Ovary (tissue), 7 donors: ENCODE measurements at regions not wholly inside any gene's neighbourhood (a gene's known extent, or its start where the extent isn't known, plus 50 kb on each side); places are given as distances from the start of the nearest gene placed in this dataset.

Experiments used
- DNase-seq, 5 donors: peaks; one replicate each; pipeline ENCODE4 v3.0.0-alpha.2; 2019 to 2020
- H3K27ac ChIP-seq, 2 donors: fragments of 200-600 bp; one replicate each; pipeline versions ENCODE4 v1.5.1 to v1.8.0; 2019 to 2022
- H3K27me3 ChIP-seq: fragments of 200-600 bp; one replicate; pipeline ENCODE4 v1.8.0; 2022
- H3K36me3 ChIP-seq: fragments of 200-600 bp; sonication (generic); one replicate; pipeline ENCODE4 v1.5.1; 2019
- H3K4me1 ChIP-seq: one replicate; pipeline ENCODE4 v1.8.1; 2013; ENCODE audit warnings: mild to moderate bottlenecking, moderate library complexity; ENCODE audit not compliant: insufficient read depth
- H3K4me3 ChIP-seq: fragments of 200-600 bp; sonication (generic); one replicate; pipeline ENCODE4 v1.5.1; 2017
- H3K9me3 ChIP-seq, 2 donors: fragments of 200-600 bp in 1 of 2; sonication (generic) in 1 of 2; one replicate each; pipeline versions ENCODE4 v1.5.1 to v1.8.1; 2013 to 2019; ENCODE audit warnings: mild to moderate bottlenecking in 1 of 2, moderate library complexity in 1 of 2
- EP300 ChIP-seq: sonication (generic); formaldehyde crosslinking; IDR thresholded peaks from one replicate; pipeline ENCODE4 v1.6.1; 2017; ENCODE audit warnings: antibody characterized with exemption
- POLR2A ChIP-seq: fragments of 450-650 bp; IDR thresholded peaks from one replicate; pipeline ENCODE4 v1.6.1; 2017; ENCODE audit warnings: antibody characterized with exemption, mild to moderate bottlenecking, moderate library complexity
- WGBS, 3 donors: extraction: QIAGEN DNeasy Blood & Tissue Kit in 1 of 3; methylation state at CpG; one replicate each; pipeline versions ENCODE4 v1.1.5 to v1.1.7; 2013 to 2017; 5-methylcytosine and 5-hydroxymethylcytosine counted together
- intact Hi-C, 4 donors: fragments of 100-400 bp; cut with DNase I; formaldehyde crosslinking; loops; one replicate each; pipeline versions ENCODE4 v1.11.0 to v1.15.1; 2022 to 2023
- TF ChIP-seq, protein P1 (sequence below), 3 donors: fragments of 450-650 bp in 2 of 3; fragments of 200-600 bp in 1 of 3; IDR thresholded peaks; one replicate each; pipeline versions ENCODE4 v1.5.1 to v1.8.0; 2016 to 2022; ENCODE audit warnings: antibody characterized with exemption in 3 of 3, mild to moderate bottlenecking in 1 of 3
- donor health status: DM: no; HTN: no; CAD: no; lungs with moderate emphysema.
- donor health status: DM: no; HTN: no; CAD: no.
- donor health status: Bipolar disorder and iron deficiency.
- donor health status: DM: no; HTN: no; CAD: no.
- donor health status: DM: yes; HTN: yes; CAD: no.

DNA sequence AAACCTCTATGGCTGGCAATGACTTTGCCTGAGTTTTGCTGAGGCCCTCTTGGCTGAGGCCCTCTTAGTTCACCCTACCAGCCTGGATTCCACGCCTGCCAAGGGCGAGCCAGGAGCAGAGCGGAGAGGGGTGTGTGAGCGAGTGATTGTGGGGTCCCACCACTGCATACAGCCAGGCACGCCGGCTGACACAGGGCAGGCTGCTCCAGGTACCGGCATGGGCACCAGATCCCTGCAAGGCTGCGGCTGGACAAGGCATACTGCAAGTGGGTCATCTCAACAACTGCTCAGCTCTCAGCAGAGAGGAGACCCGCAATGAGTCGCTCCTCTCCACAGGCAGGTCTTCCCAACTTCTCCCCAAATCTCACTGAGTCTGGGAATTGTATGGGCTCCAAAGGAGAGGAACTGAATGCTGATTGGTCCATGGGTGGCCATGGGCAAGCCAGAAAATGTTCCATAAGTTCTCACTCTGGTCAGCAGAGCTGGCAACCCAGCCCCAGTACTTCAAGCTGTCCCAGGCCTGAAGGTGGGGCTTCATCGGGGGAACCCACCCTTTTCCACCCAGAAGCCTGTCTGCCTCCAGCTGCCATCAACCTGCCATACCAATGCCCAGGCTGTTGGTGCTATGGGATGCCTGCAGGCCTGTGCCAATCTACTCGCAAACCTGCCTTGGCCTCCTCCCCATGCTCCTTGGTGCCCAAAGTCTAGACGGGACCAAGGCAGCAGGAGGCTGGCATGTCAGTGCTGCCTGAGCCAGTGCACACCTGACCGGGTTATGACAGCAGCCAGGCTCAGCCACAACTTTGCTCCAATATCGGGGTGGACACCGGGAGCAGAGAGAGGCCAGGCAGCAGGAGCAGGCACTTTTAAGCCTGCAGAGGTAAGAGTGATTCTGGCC is 1273.6 kb upstream of the GBE1 start:
- no peak for DNase-seq
- 96% methylated on average over 16 of the region's 16 CpGs for WGBS, 3 donors
- H3K4me3 ChIP-seq: no peak overlapping the region
- no peak overlapping the region for H3K27ac ChIP-seq
- TF ChIP-seq, protein P1, sequence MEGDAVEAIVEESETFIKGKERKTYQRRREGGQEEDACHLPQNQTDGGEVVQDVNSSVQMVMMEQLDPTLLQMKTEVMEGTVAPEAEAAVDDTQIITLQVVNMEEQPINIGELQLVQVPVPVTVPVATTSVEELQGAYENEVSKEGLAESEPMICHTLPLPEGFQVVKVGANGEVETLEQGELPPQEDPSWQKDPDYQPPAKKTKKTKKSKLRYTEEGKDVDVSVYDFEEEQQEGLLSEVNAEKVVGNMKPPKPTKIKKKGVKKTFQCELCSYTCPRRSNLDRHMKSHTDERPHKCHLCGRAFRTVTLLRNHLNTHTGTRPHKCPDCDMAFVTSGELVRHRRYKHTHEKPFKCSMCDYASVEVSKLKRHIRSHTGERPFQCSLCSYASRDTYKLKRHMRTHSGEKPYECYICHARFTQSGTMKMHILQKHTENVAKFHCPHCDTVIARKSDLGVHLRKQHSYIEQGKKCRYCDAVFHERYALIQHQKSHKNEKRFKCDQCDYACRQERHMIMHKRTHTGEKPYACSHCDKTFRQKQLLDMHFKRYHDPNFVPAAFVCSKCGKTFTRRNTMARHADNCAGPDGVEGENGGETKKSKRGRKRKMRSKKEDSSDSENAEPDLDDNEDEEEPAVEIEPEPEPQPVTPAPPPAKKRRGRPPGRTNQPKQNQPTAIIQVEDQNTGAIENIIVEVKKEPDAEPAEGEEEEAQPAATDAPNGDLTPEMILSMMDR (IDR thresholded peaks at IDR 0.05): no peak
- TF ChIP-seq POLR2A (no peak), EP300 (no peak)
- no peaks in the 10 kb centered on the region for H3K27me3 ChIP-seq
- no peaks in the 10 kb centered on the region for H3K36me3 ChIP-seq
- H3K4me1 ChIP-seq: no peaks in the 10 kb centered on the region
- intact Hi-C loops: no loop called here
- no peaks in the 10 kb centered on the region for H3K9me3 ChIP-seq

DNA sequence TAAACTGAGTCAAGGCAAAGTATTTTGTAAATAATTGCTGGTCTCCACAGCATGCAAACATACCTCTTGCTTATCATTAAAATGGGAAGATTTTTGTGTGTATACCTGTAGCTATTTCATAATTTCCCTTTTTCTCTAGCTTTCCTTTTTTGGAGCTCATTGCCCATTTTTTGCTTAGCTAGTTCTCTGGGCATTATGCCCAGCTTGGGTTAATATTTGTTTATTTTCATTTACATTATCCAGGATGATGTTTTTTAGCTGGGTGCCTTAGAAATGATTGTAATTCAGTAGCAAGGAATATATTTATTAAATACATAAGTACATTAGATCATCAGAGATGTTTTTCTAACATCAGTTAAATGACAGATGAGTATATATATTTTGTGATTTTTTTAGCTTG is 1271.7 kb upstream of the GBE1 start:
- DNase-seq: no peak
- Histone ChIP-seq H3K4me1 (no peaks in the 10 kb centered on the region), H3K27me3 (no peaks in the 10 kb centered on the region), H3K9me3 (no peaks in the 10 kb centered on the region), H3K36me3 (no peaks in the 10 kb centered on the region), H3K27ac (no peak overlapping the region), H3K4me3 (no peak overlapping the region)
- intact Hi-C loops: no loop called here
- TF ChIP-seq, protein P1 (IDR thresholded peaks at IDR 0.05): no peak
- TF ChIP-seq POLR2A (no peak), EP300 (no peak)

DNA sequence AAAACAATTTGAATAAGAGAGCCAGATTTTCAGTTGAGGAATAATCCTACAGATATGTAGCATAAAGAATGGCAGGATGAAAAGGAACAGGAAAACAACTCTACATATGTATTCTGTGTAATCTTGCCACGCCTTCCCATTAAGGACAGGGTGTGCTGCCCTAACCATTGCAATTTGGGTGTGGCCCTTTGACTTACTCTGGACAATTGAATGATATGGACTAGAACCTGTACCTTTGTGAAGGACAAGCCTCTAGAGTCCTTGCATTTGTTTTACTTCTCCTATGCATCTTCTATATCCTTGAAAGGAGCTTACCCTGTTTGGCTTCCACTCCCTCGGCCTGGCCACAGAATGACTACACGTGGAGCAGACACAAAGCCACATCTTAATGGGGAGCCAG is 1261.6 kb upstream of the GBE1 start:
- H3K4me3 ChIP-seq: no peak overlapping the region
- no peaks in the 10 kb centered on the region for H3K27me3 ChIP-seq
- no peak for DNase-seq
- intact Hi-C loops: no loop called here
- H3K27ac ChIP-seq: no peak overlapping the region
- no peaks in the 10 kb centered on the region for H3K9me3 ChIP-seq
- no peaks in the 10 kb centered on the region for H3K36me3 ChIP-seq
- H3K4me1 ChIP-seq: no peaks in the 10 kb centered on the region
- TF ChIP-seq EP300: no peak
- TF ChIP-seq, protein P1 (IDR thresholded peaks at IDR 0.05): no peak
- no peak for TF ChIP-seq POLR2A
- 87 to 95% (median 89%) methylated on average over 3 of the region's 3 CpGs for WGBS, 3 donors

DNA sequence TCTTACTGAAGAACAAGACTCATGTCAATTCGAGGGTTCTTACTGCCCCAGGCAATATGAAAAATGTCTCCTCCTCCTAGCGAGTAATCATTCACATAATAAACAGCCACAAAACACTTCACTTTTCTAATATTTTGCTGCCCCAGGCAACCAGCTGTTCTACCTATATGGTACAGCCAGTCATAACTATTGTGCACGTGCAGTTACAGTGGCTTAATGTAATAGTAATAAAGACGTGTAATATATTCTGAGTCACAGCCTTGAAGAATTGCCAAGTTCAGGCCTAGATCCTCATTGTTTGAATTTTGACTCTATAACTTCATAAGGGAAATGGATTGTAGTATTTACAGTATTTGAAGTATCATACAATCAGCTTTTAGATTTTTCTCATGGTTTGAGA is 1250.0 kb upstream of the GBE1 start:
- H3K27ac ChIP-seq: no peak overlapping the region
- intact Hi-C loops: no loop called here
- no peak for DNase-seq
- H3K9me3 ChIP-seq: no peaks in the 10 kb centered on the region
- no peak for TF ChIP-seq POLR2A
- TF ChIP-seq, protein P1 (IDR thresholded peaks at IDR 0.05): no peak
- TF ChIP-seq EP300: no peak
- 70 to 72% (median 70%) methylated on average over 4 of the region's 4 CpGs for WGBS, 3 donors
- no peaks in the 10 kb centered on the region for H3K27me3 ChIP-seq
- H3K4me3 ChIP-seq: no peak overlapping the region
- no peaks in the 10 kb centered on the region for H3K36me3 ChIP-seq
- no peaks in the 10 kb centered on the region for H3K4me1 ChIP-seq
